ENCODE measurements at regions not wholly inside any gene's neighbourhood (a gene's known extent, or its start where the extent isn't known, plus 50 kb on each side); places are given as distances from the start of the nearest gene placed in this dataset.

GRCh38 chr10:125337510-125337909 is 177.1 kb upstream of the CTBP2 start:
- peaks cover 17% of the 10 kb centered on the region for H3K9me3 Mint-ChIP-seq
- no peaks in the 10 kb centered on the region for H3K36me3 Mint-ChIP-seq
- TF ChIP-seq, protein P1, sequence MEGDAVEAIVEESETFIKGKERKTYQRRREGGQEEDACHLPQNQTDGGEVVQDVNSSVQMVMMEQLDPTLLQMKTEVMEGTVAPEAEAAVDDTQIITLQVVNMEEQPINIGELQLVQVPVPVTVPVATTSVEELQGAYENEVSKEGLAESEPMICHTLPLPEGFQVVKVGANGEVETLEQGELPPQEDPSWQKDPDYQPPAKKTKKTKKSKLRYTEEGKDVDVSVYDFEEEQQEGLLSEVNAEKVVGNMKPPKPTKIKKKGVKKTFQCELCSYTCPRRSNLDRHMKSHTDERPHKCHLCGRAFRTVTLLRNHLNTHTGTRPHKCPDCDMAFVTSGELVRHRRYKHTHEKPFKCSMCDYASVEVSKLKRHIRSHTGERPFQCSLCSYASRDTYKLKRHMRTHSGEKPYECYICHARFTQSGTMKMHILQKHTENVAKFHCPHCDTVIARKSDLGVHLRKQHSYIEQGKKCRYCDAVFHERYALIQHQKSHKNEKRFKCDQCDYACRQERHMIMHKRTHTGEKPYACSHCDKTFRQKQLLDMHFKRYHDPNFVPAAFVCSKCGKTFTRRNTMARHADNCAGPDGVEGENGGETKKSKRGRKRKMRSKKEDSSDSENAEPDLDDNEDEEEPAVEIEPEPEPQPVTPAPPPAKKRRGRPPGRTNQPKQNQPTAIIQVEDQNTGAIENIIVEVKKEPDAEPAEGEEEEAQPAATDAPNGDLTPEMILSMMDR (IDR thresholded peaks at IDR 0.05; ENCODE audit: unreplicated experiment) = peak; percentile 6
- no peak overlapping the region for H3K4me3 Mint-ChIP-seq
- no peak for DNase-seq (ENCODE audit: low spot score in 2 of 2, unreplicated experiment in 2 of 2)
- H3K27ac Mint-ChIP-seq = no peak overlapping the region
- peaks cover 2% of the 10 kb centered on the region for H3K27me3 Mint-ChIP-seq (ENCODE audit: low read depth)
- peaks cover 11% of the 10 kb centered on the region for H3K4me1 Mint-ChIP-seq

GRCh38 chr10:125334545-125334944 is 174.2 kb upstream of the CTBP2 start:
- no peak overlapping the region for H3K27ac Mint-ChIP-seq
- TF ChIP-seq, protein P1 (IDR thresholded peaks at IDR 0.05; ENCODE audit: unreplicated experiment) = no peak

GRCh38 chr10:125333769-125334168 is 173.4 kb upstream of the CTBP2 start:
- peaks cover 2% of the 10 kb centered on the region for H3K27me3 Mint-ChIP-seq (ENCODE audit: low read depth)
- no peak for DNase-seq (ENCODE audit: low spot score in 2 of 2, unreplicated experiment in 2 of 2)
- TF ChIP-seq, protein P1 (IDR thresholded peaks at IDR 0.05; ENCODE audit: unreplicated experiment) = no peak
- no peaks in the 10 kb centered on the region for H3K36me3 Mint-ChIP-seq
- H3K4me1 Mint-ChIP-seq = peaks cover 14% of the 10 kb centered on the region
- peaks cover 1% of the 10 kb centered on the region for H3K9me3 Mint-ChIP-seq
- H3K27ac Mint-ChIP-seq = no peak overlapping the region
- H3K4me3 Mint-ChIP-seq = no peak overlapping the region

More at GRCh38 chr10:125334545-125334944, 174.2 kb upstream of the CTBP2 start:
- no peak for DNase-seq (ENCODE audit: low spot score in 2 of 2, unreplicated experiment in 2 of 2)
- Mint-ChIP-seq H3K36me3 (no peaks in the 10 kb centered on the region), H3K4me1 (peaks cover 14% of the 10 kb centered on the region), H3K4me3 (no peak overlapping the region), H3K27me3 (ENCODE audit: low read depth) (peaks cover 2% of the 10 kb centered on the region), H3K9me3 (peaks cover 9% of the 10 kb centered on the region)

DNA sequence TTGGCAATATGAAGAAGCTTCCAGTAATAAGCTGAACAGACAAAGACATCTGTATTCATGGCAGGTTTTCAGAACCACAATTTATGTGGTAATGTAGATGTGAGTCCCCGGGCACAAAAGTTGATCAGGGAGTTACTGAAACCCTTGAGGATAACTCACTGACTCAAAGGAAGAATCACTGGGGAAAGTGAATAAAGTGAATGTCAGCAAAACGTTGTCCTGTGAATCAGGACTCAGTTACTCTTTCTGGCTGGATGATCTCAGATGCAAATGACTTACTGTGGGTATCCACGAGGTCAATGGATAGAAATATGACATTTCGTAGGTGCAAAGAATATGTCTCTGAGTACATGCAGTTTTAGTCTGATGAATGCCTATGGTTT is 172.8 kb upstream of the CTBP2 start:
- TF ChIP-seq, protein P1 (IDR thresholded peaks at IDR 0.05; ENCODE audit: unreplicated experiment) = no peak
- Mint-ChIP-seq H3K27ac (no peak overlapping the region), H3K4me3 (no peak overlapping the region), H3K9me3 (peaks cover 1% of the 10 kb centered on the region), H3K36me3 (no peaks in the 10 kb centered on the region), H3K27me3 (ENCODE audit: low read depth) (peaks cover 5% of the 10 kb centered on the region), H3K4me1 (peaks cover 14% of the 10 kb centered on the region)
- DNase-seq (ENCODE audit: low spot score in 2 of 2, unreplicated experiment in 2 of 2) = no peak

DNA sequence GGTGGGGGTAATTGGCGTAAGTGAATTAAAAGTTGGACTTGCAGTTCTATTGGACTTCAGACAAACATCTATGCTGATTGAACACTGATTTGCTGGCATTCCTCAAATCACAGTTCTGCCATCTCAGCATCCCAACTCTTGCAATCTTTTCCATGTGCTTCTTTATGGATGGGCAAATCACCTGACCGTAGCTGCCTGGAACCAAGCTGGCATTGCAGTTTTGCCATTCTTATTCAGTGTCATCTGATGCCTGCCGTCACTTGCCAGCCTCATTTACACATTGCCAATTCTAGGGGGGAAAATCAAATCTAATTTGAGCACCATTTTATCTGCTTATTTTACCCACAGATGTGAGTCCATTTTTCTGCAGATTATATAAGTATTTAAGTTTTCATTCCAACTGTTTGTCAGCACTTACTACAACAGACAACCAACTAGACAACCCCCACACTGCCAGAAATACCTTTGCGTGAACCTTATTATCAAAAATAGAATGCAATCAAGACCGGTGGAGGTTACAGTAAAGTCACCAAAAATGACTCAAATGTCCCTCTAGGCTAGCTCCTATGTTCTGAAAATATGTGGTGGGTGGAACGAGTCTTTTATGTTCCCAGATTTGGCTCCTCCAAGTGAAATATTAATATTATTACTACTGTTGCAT is 172.3 kb upstream of the CTBP2 start:
- Mint-ChIP-seq H3K27me3 (ENCODE audit: low read depth) (peaks cover 8% of the 10 kb centered on the region), H3K27ac (no peak overlapping the region), H3K36me3 (no peaks in the 10 kb centered on the region), H3K9me3 (peaks cover 5% of the 10 kb centered on the region), H3K4me3 (no peak overlapping the region), H3K4me1 (peaks cover 14% of the 10 kb centered on the region)
- no peak for DNase-seq (ENCODE audit: low spot score in 2 of 2, unreplicated experiment in 2 of 2)
- TF ChIP-seq, protein P1 (IDR thresholded peaks at IDR 0.05; ENCODE audit: unreplicated experiment) = no peak

All from mesothelial cell of epicardium (in vitro differentiated cells).